Activated naive CD4-positive, alpha-beta T cell treated with anti-CD3 and anti-CD28 coated beads, Interleukin-2, amount 10 ng/mL, durations not matched to agents 7 days and 5 days (primary cell): ENCODE measurements at regions not wholly inside any gene's neighbourhood (a gene's known extent, or its start where the extent isn't known, plus 50 kb on each side); places are given as distances from the start of the nearest gene placed in this dataset.

ENCODE experiments used
- CTCF ChIA-PET: fragments of 350-600 bp; sonication (Branson Sonifier 250); formaldehyde crosslinking; loops from one replicate; lab custom pipeline; 2021; ENCODE audit warnings: antibody characterized with exemption; lab: Charles Lee
- DNase-seq: peaks from one replicate; pipeline ENCODE4 v3.0.0-alpha.2; 2020
- H3K27ac Mint-ChIP-seq: one replicate; pipeline ENCODE4 v1.8.0; 2021; ENCODE audit warnings: mild to moderate bottlenecking, moderate library complexity, mixed read lengths
- H3K27me3 Mint-ChIP-seq: one replicate; pipeline ENCODE4 v1.8.0; 2021; ENCODE audit warnings: mild to moderate bottlenecking, mixed read lengths
- H3K36me3 Mint-ChIP-seq: one replicate; pipeline ENCODE4 v1.8.0; 2021; ENCODE audit warnings: mixed read lengths
- H3K4me1 Mint-ChIP-seq: one replicate; pipeline ENCODE4 v1.8.0; 2021; ENCODE audit warnings: mixed read lengths
- H3K4me3 Mint-ChIP-seq: one replicate; pipeline ENCODE4 v1.8.0; 2021; ENCODE audit warnings: mild to moderate bottlenecking, moderate library complexity, mixed read lengths
- H3K9me3 Mint-ChIP-seq: one replicate; pipeline ENCODE4 v1.8.0; 2021; ENCODE audit warnings: mixed read lengths

GRCh38 chr7:131234719-131235488, 92.8 kb upstream of the MKLN1 start:
- CTCF ChIA-PET = no interaction called here
- Mint-ChIP-seq H3K4me3 (no peak overlapping the region), H3K27me3 (no peaks in the 10 kb centered on the region), H3K27ac (peak overlapping the region; percentile 82), H3K4me1 (peaks cover 70% of the 10 kb centered on the region), H3K9me3 (no peaks in the 10 kb centered on the region), H3K36me3 (peaks cover 3% of the 10 kb centered on the region)
- no peak for DNase-seq

GRCh38 chr7:131235489-131236317, 92.0 kb upstream of the MKLN1 start:
- Mint-ChIP-seq H3K27ac (peak overlapping the region; percentile 82), H3K4me1 (peaks cover 62% of the 10 kb centered on the region), H3K36me3 (peaks cover 3% of the 10 kb centered on the region), H3K27me3 (no peaks in the 10 kb centered on the region), H3K9me3 (no peaks in the 10 kb centered on the region), H3K4me3 (no peak overlapping the region)
- peak; percentile 82 for DNase-seq
- CTCF ChIA-PET = interaction anchor here (1.2 to 1.8 kb wide), 2 partner anchors 47 to 128 kb away, joined by 3 to 5 read pairs; no protein-coding TSS in a partner anchor

- no peak for DNase-seq
- CTCF ChIA-PET = interaction anchor here (1.2 to 1.8 kb wide), 2 partner anchors 47 to 129 kb away, joined by 3 to 5 read pairs; no protein-coding TSS in a partner anchor
- no peaks in the 10 kb centered on the region for H3K9me3 Mint-ChIP-seq
- H3K27me3 Mint-ChIP-seq = no peaks in the 10 kb centered on the region
- no peak overlapping the region for H3K27ac Mint-ChIP-seq
- H3K4me1 Mint-ChIP-seq = peaks cover 57% of the 10 kb centered on the region
- H3K36me3 Mint-ChIP-seq = peaks cover 3% of the 10 kb centered on the region
- H3K4me3 Mint-ChIP-seq = no peak overlapping the region
These were observed 91.4 kb upstream of the MKLN1 start for GRCh38 chr7:131236318-131236672.

- peaks cover 3% of the 10 kb centered on the region for H3K36me3 Mint-ChIP-seq
- H3K27ac Mint-ChIP-seq = no peak overlapping the region
- no peaks in the 10 kb centered on the region for H3K9me3 Mint-ChIP-seq
- peaks cover 43% of the 10 kb centered on the region for H3K4me1 Mint-ChIP-seq
- no peaks in the 10 kb centered on the region for H3K27me3 Mint-ChIP-seq
- DNase-seq = no peak
- CTCF ChIA-PET = interaction anchor here (0.9 kb wide), 1 partner anchor 9 kb away, joined by 4 read pairs; no protein-coding TSS in a partner anchor
- H3K4me3 Mint-ChIP-seq = no peak overlapping the region
These were observed 89.2 kb upstream of the MKLN1 start for GRCh38 chr7:131238347-131238931.

GRCh38 chr7:131241386-131241785, 86.3 kb upstream of the MKLN1 start:
- CTCF ChIA-PET = no interaction called here
- Mint-ChIP-seq H3K9me3 (no peaks in the 10 kb centered on the region), H3K36me3 (no peaks in the 10 kb centered on the region), H3K4me3 (no peak overlapping the region), H3K27me3 (peaks cover 8% of the 10 kb centered on the region), H3K27ac (no peak overlapping the region), H3K4me1 (peaks cover 23% of the 10 kb centered on the region)
- DNase-seq = no peak

GRCh38 chr7:131242123-131242650, 85.5 kb upstream of the MKLN1 start:
- Mint-ChIP-seq H3K4me1 (peaks cover 15% of the 10 kb centered on the region), H3K27me3 (peaks cover 8% of the 10 kb centered on the region), H3K4me3 (no peak overlapping the region), H3K36me3 (no peaks in the 10 kb centered on the region), H3K27ac (no peak overlapping the region), H3K9me3 (no peaks in the 10 kb centered on the region)
- CTCF ChIA-PET = no interaction called here
- DNase-seq = no peak

GRCh38 chr7:131244259-131244852, 83.3 kb upstream of the MKLN1 start:
- no peaks in the 10 kb centered on the region for H3K9me3 Mint-ChIP-seq
- no peak overlapping the region for H3K27ac Mint-ChIP-seq
- H3K27me3 Mint-ChIP-seq = peaks cover 8% of the 10 kb centered on the region
- no peak overlapping the region for H3K4me3 Mint-ChIP-seq
- no peaks in the 10 kb centered on the region for H3K4me1 Mint-ChIP-seq
- CTCF ChIA-PET = no interaction called here
- no peak for DNase-seq
- H3K36me3 Mint-ChIP-seq = no peaks in the 10 kb centered on the region

- DNase-seq = no peak
- H3K27me3 Mint-ChIP-seq = peaks cover 24% of the 10 kb centered on the region
- CTCF ChIA-PET = no interaction called here
- H3K4me1 Mint-ChIP-seq = peaks cover under 1% of the 10 kb centered on the region
- no peak overlapping the region for H3K4me3 Mint-ChIP-seq
- H3K9me3 Mint-ChIP-seq = peaks cover 5% of the 10 kb centered on the region
- H3K36me3 Mint-ChIP-seq = no peaks in the 10 kb centered on the region
- no peak overlapping the region for H3K27ac Mint-ChIP-seq
These were observed 78.7 kb upstream of the MKLN1 start for GRCh38 chr7:131249003-131249402.

GRCh38 chr7:131249483-131249882, 78.2 kb upstream of the MKLN1 start:
- Mint-ChIP-seq H3K9me3 (peaks cover 9% of the 10 kb centered on the region), H3K27me3 (peaks cover 19% of the 10 kb centered on the region), H3K4me1 (peaks cover 3% of the 10 kb centered on the region), H3K4me3 (no peak overlapping the region), H3K36me3 (peaks cover under 1% of the 10 kb centered on the region), H3K27ac (no peak overlapping the region)
- CTCF ChIA-PET = no interaction called here
- no peak for DNase-seq

GRCh38 chr7:131250331-131250730, 77.3 kb upstream of the MKLN1 start:
- Mint-ChIP-seq H3K36me3 (peaks cover 2% of the 10 kb centered on the region), H3K27me3 (peaks cover 17% of the 10 kb centered on the region), H3K4me3 (no peak overlapping the region), H3K27ac (no peak overlapping the region), H3K4me1 (peaks cover 3% of the 10 kb centered on the region), H3K9me3 (peaks cover 14% of the 10 kb centered on the region)
- CTCF ChIA-PET = no interaction called here
- DNase-seq = no peak

- DNase-seq = no peak
- Mint-ChIP-seq H3K4me3 (no peak overlapping the region), H3K27me3 (peaks cover 17% of the 10 kb centered on the region), H3K4me1 (peaks cover 3% of the 10 kb centered on the region), H3K36me3 (peaks cover 2% of the 10 kb centered on the region), H3K9me3 (peaks cover 15% of the 10 kb centered on the region), H3K27ac (no peak overlapping the region)
- CTCF ChIA-PET = no interaction called here
These were observed 76.3 kb upstream of the MKLN1 start for GRCh38 chr7:131251371-131251770.

GRCh38 chr7:131252976-131253375, 74.7 kb upstream of the MKLN1 start:
- peaks cover 17% of the 10 kb centered on the region for H3K27me3 Mint-ChIP-seq
- CTCF ChIA-PET = interaction anchor here (0.6 kb wide), 2 partner anchors 8 to 118 kb away, joined by 3 read pairs; no protein-coding TSS in a partner anchor
- H3K4me3 Mint-ChIP-seq = no peak overlapping the region
- H3K4me1 Mint-ChIP-seq = peaks cover 3% of the 10 kb centered on the region
- H3K9me3 Mint-ChIP-seq = peaks cover 15% of the 10 kb centered on the region
- peaks cover 2% of the 10 kb centered on the region for H3K36me3 Mint-ChIP-seq
- no peak for DNase-seq
- H3K27ac Mint-ChIP-seq = no peak overlapping the region

GRCh38 chr7:131254211-131254610, 73.5 kb upstream of the MKLN1 start:
- CTCF ChIA-PET = no interaction called here
- Mint-ChIP-seq H3K4me3 (no peak overlapping the region), H3K27ac (no peak overlapping the region), H3K4me1 (peaks cover 3% of the 10 kb centered on the region), H3K9me3 (peaks cover 15% of the 10 kb centered on the region), H3K36me3 (peaks cover 2% of the 10 kb centered on the region), H3K27me3 (peaks cover 21% of the 10 kb centered on the region)
- no peak for DNase-seq

- CTCF ChIA-PET = no interaction called here
- Mint-ChIP-seq H3K4me1 (peaks cover 3% of the 10 kb centered on the region), H3K36me3 (peaks cover 2% of the 10 kb centered on the region), H3K4me3 (no peak overlapping the region), H3K9me3 (peaks cover 15% of the 10 kb centered on the region), H3K27me3 (peaks cover 18% of the 10 kb centered on the region), H3K27ac (no peak overlapping the region)
- no peak for DNase-seq
These were observed 72.4 kb upstream of the MKLN1 start for GRCh38 chr7:131255242-131255641.
